ENCODE measurements at regions not wholly inside any gene's neighbourhood (a gene's known extent, or its start where the extent isn't known, plus 50 kb on each side); places are given as distances from the start of the nearest gene placed in this dataset.

DNA sequence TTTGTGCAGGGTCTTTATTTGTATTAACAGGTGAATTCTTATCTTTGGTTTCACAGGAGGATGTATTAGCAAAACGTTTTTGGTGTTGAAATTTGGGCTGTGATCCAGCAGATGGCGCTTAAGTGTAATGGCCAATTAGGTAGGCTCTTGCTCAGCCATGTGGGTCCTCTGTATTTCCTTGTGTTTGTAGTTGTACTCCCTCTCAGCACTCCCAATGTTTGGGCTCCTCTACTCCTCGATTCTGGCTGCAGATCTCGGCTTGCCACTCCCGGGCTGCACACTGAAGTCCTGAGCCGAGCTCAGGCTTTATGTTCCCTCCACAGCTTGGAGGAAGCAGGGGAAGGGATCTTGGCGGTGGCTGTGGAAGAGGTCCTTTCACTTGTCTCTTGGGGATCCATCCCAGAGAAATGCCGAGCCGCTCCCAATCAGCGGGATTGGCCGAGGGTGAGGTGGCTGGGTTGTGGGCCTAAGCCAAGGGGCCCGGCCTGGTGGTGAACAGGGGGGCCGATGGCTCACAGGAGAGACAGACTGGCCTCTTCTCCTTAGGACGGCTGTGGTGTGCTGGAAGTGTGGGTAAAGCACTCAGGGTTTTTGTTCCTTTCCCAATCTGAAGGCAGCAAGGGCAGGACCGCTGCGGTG lies 133.7 kb downstream of the AEBP2 start:
- peak; percentile 43 for ATAC-seq
- DNase-seq = peak; percentile 25
- H3K27ac Mint-ChIP-seq = peak overlapping the region; percentile 30

DNA sequence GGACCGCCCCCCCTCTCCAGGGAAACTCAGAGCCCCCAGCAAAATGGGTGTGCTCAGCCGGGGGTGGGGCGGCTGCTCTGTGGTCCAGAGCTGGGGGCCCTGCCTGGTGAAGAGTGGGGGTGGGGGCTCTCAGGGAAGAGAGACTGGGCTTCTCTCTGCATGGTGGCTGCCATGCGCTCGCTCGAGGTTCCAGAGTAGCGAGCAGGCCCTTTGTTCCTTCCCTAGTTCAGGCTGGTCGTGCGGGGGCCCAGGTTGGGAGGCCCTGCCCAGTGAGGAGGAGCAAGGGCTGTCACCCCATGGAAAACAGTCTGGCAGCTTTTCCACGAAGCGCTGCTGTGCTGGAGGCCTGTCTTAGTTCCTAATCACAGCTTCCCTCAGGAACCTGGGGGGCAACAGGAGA lies 134.6 kb downstream of the AEBP2 start:
- Mint-ChIP-seq H3K4me1 (no peaks in the 10 kb centered on the region), H3K9me3 (peaks cover 3% of the 10 kb centered on the region), H3K4me3 (no peak overlapping the region), H3K27me3 (no peaks in the 10 kb centered on the region), H3K36me3 (ENCODE audit: low read depth) (peaks cover 2% of the 10 kb centered on the region), H3K27ac (no peak overlapping the region)
- no peak for DNase-seq
- no peak for ATAC-seq

More for the DNA sequence above, 133.7 kb downstream of the AEBP2 start:
- no peaks in the 10 kb centered on the region for H3K27me3 Mint-ChIP-seq
- no peaks in the 10 kb centered on the region for H3K4me1 Mint-ChIP-seq
- H3K4me3 Mint-ChIP-seq = no peak overlapping the region
- peaks cover 2% of the 10 kb centered on the region for H3K36me3 Mint-ChIP-seq (ENCODE audit: low read depth)
- H3K9me3 Mint-ChIP-seq = peaks cover 3% of the 10 kb centered on the region

DNA sequence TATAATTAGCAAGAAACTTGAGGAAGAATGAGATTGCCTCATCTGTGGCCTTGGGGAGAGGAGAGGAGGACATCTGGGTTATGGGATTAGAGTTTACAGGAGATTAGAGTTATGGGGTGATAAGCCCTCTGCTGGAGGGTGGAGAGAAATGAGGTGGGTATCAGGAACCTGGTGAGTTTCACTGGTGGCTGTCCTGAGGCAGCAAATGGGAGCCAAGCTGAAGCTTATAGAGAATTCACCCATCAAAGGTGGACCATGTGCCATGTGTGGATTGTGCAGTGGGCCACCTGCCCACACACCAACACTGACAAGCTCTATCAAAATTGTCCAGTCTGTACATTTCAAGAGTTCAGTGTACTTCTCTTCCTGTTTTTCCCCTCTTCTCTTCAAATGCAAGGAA lies 135.3 kb downstream of the AEBP2 start:
- Mint-ChIP-seq H3K27ac (no peak overlapping the region), H3K4me3 (no peak overlapping the region), H3K4me1 (no peaks in the 10 kb centered on the region), H3K36me3 (ENCODE audit: low read depth) (peaks cover 2% of the 10 kb centered on the region), H3K9me3 (no peaks in the 10 kb centered on the region), H3K27me3 (no peaks in the 10 kb centered on the region)
- ATAC-seq = peak; percentile 40
- no peak for DNase-seq

- ATAC-seq (no peak), DNase-seq (no peak)
- H3K4me3 Mint-ChIP-seq = no peak overlapping the region
- H3K9me3 Mint-ChIP-seq = peaks cover 2% of the 10 kb centered on the region
- no peaks in the 10 kb centered on the region for H3K27me3 Mint-ChIP-seq
- H3K4me1 Mint-ChIP-seq = no peaks in the 10 kb centered on the region
- H3K36me3 Mint-ChIP-seq (ENCODE audit: low read depth) = peaks cover 7% of the 10 kb centered on the region
- H3K27ac Mint-ChIP-seq = peak overlapping the region; percentile 32
Observed at GRCh38 chr12:19575337-19576243, 136.3 kb downstream of the AEBP2 start.

- H3K36me3 Mint-ChIP-seq (ENCODE audit: low read depth) = peaks cover 10% of the 10 kb centered on the region
- ATAC-seq (no peak), DNase-seq (no peak)
- H3K4me3 Mint-ChIP-seq = no peak overlapping the region
- H3K27ac Mint-ChIP-seq = no peak overlapping the region
- peaks cover 10% of the 10 kb centered on the region for H3K9me3 Mint-ChIP-seq
- no peaks in the 10 kb centered on the region for H3K4me1 Mint-ChIP-seq
- H3K27me3 Mint-ChIP-seq = no peaks in the 10 kb centered on the region
Observed at GRCh38 chr12:19576506-19577280, 137.4 kb downstream of the AEBP2 start.

GRCh38 chr12:19577281-19577530 lies 137.9 kb downstream of the AEBP2 start:
- H3K27ac Mint-ChIP-seq = no peak overlapping the region
- H3K4me1 Mint-ChIP-seq = no peaks in the 10 kb centered on the region
- DNase-seq = no peak
- peaks cover 13% of the 10 kb centered on the region for H3K9me3 Mint-ChIP-seq
- H3K27me3 Mint-ChIP-seq = no peaks in the 10 kb centered on the region
- peaks cover 12% of the 10 kb centered on the region for H3K36me3 Mint-ChIP-seq (ENCODE audit: low read depth)
- no peak overlapping the region for H3K4me3 Mint-ChIP-seq
- no peak for ATAC-seq

DNA sequence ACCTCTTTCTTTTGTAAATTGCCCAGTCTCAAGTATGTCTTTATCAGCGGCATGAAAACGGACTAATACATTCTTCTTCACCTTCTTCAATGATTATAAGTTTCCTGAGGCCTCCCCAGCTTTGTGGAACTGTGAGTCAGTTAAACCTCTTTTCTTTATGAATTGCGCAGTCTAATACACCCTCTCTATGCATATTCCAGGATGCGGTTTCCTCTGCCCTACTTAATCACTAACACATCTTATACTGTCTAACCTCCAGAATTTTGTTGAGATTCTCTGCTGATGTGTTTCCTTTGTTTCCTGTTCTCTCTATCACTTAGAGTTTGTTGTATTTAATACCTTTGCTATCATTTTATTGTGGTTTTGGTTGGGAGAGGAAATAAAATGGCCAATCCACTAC lies 145.4 kb downstream of the AEBP2 start:
- peaks cover 46% of the 10 kb centered on the region for H3K9me3 Mint-ChIP-seq
- peaks cover 39% of the 10 kb centered on the region for H3K36me3 Mint-ChIP-seq (ENCODE audit: low read depth)
- no peaks in the 10 kb centered on the region for H3K27me3 Mint-ChIP-seq
- DNase-seq = no peak
- no peaks in the 10 kb centered on the region for H3K4me1 Mint-ChIP-seq
- no peak overlapping the region for H3K27ac Mint-ChIP-seq
- ATAC-seq = no peak
- H3K4me3 Mint-ChIP-seq = no peak overlapping the region

GRCh38 chr12:19588951-19589350 lies 149.7 kb downstream of the AEBP2 start:
- no peaks in the 10 kb centered on the region for H3K4me1 Mint-ChIP-seq
- H3K36me3 Mint-ChIP-seq (ENCODE audit: low read depth) = peaks cover 20% of the 10 kb centered on the region
- no peaks in the 10 kb centered on the region for H3K27me3 Mint-ChIP-seq
- no peak for DNase-seq
- no peak for ATAC-seq
- H3K9me3 Mint-ChIP-seq = peaks cover 21% of the 10 kb centered on the region
- H3K4me3 Mint-ChIP-seq = no peak overlapping the region
- H3K27ac Mint-ChIP-seq = no peak overlapping the region

DNA sequence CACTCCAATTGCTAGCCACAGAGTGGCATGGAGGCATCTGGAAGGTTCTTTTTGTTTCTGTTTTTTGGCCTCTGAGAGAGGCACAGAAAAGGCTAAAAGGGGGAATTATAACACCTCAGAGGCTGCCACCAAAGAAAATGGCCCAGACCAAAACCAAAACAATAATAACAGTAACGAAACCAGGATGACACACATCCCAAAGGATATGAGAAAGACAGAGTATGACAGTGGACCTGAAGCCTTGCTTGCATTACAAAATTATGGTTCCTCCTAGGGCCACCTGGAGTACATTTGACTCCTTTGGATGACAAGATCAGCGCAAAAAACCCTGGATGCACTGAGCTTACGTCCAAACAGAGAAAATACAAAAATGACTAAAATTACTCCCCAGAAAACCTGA lies 152.7 kb downstream of the AEBP2 start:
- Mint-ChIP-seq H3K4me3 (no peak overlapping the region), H3K4me1 (no peaks in the 10 kb centered on the region), H3K27me3 (no peaks in the 10 kb centered on the region), H3K9me3 (peaks cover 4% of the 10 kb centered on the region), H3K27ac (no peak overlapping the region), H3K36me3 (ENCODE audit: low read depth) (no peaks in the 10 kb centered on the region)
- DNase-seq (no peak), ATAC-seq (no peak)

GRCh38 chr12:19596434-19597166 lies 157.3 kb downstream of the AEBP2 start:
- no peak overlapping the region for H3K4me3 Mint-ChIP-seq
- DNase-seq (no peak), ATAC-seq (no peak)
- no peaks in the 10 kb centered on the region for H3K9me3 Mint-ChIP-seq
- no peak overlapping the region for H3K27ac Mint-ChIP-seq
- no peaks in the 10 kb centered on the region for H3K36me3 Mint-ChIP-seq (ENCODE audit: low read depth)
- no peaks in the 10 kb centered on the region for H3K4me1 Mint-ChIP-seq
- no peaks in the 10 kb centered on the region for H3K27me3 Mint-ChIP-seq

DNA sequence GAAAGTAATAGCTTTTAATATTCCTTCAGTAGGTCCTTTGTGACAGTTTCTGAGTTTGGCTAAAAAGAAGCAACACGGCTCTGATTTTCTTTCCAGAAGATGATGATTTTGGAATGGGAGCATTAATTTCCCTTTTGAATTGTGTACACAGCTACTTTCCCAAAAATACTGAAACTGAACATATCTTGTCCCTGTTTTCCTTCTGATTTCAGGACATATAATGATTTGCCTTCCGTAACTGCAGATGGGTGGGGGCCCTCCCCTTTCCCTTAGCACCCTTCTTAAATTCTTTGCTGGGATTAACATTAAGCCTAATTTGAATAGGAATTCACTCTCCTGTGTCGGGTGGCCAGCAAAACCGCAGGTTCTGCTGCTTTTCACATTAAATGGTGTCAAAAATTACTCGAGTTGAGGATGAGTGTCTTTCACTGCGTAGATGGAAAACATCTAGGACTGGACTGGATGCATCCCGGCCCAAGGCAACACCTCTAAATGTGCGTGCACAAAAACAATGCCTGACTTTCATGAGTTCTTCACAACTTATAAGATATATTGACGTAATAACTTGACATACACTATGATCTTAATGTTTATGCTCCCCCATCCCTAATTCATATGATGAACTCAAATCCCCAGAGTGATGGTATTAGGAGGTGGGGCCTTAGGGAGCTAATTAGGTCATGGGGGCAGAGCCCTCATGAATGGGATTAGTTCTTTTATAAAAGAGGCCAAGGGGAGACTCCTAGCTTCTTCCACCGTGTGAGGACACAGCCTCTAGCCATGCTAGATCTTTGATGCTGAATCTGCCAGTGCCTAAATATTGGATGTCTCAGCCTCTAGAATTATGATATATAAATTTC lies 158.1 kb downstream of the AEBP2 start:
- Mint-ChIP-seq H3K9me3 (no peaks in the 10 kb centered on the region), H3K4me1 (no peaks in the 10 kb centered on the region), H3K27ac (no peak overlapping the region), H3K4me3 (no peak overlapping the region), H3K27me3 (no peaks in the 10 kb centered on the region), H3K36me3 (ENCODE audit: low read depth) (no peaks in the 10 kb centered on the region)
- DNase-seq (no peak), ATAC-seq (no peak)

DNA sequence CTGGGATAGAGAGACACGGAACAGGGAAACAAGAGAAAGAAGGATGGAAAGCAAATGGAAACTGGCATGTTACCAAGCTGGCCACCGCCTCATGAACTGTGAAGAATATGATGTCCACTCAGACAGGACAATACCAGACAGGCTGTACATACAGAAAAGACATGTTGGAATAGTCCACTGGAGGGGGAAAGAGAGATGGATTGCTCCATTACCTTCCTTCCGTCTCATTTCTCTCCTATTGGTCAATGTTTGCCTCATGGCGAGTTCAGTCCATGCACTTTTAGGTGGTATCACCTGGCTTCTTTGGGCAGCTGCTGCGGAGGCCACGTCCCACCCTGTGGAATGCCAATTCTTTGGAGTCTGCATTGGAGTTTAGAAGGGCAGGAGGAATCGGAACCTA lies 166.4 kb downstream of the AEBP2 start:
- Mint-ChIP-seq H3K36me3 (ENCODE audit: low read depth) (peaks cover 3% of the 10 kb centered on the region), H3K27ac (no peak overlapping the region)
- no peak for DNase-seq

GRCh38 chr12:19608039-19608438 lies 168.7 kb downstream of the AEBP2 start:
- peaks cover 13% of the 10 kb centered on the region for H3K9me3 Mint-ChIP-seq
- peaks cover 8% of the 10 kb centered on the region for H3K36me3 Mint-ChIP-seq (ENCODE audit: low read depth)
- ATAC-seq = no peak
- no peak overlapping the region for H3K27ac Mint-ChIP-seq
- H3K4me1 Mint-ChIP-seq = no peaks in the 10 kb centered on the region
- no peaks in the 10 kb centered on the region for H3K27me3 Mint-ChIP-seq
- DNase-seq = no peak
- H3K4me3 Mint-ChIP-seq = no peak overlapping the region

More for the DNA sequence above, 166.4 kb downstream of the AEBP2 start:
- Mint-ChIP-seq H3K4me3 (no peak overlapping the region), H3K27me3 (no peaks in the 10 kb centered on the region), H3K4me1 (no peaks in the 10 kb centered on the region), H3K9me3 (peaks cover 8% of the 10 kb centered on the region)
- ATAC-seq = no peak
